ENCODE measurements at regions not wholly inside any gene's neighbourhood (a gene's known extent, or its start where the extent isn't known, plus 50 kb on each side); places are given as distances from the start of the nearest gene placed in this dataset.

GRCh38 chr13:99911965-99912566 lies 59.5 kb downstream of the ZIC5 start:
- H3K4me3 ChIP-seq (ENCODE audit: low read depth, low read length), result no peak overlapping the region

GRCh38 chr13:99911069-99911964 lies 60.2 kb downstream of the ZIC5 start:
- no peaks in the 10 kb centered on the region for H3K36me3 ChIP-seq (ENCODE audit: control insufficient read depth, insufficient read depth, low read length)

More at GRCh38 chr13:99911965-99912566, 59.5 kb downstream of the ZIC5 start:
- Histone ChIP-seq H3K4me1 (ENCODE audit: control insufficient read depth, insufficient read depth, low read length) (peaks cover 17% of the 10 kb centered on the region), H3K9ac (ENCODE audit: low read depth, low read length) (no peak overlapping the region), H3K27ac (ENCODE audit: low read depth, low read length) (peak overlapping the region; percentile 18), H3K36me3 (ENCODE audit: control insufficient read depth, insufficient read depth, low read length) (no peaks in the 10 kb centered on the region), H3K27me3 (ENCODE audit: control insufficient read depth, insufficient read depth, low read length) (no peaks in the 10 kb centered on the region), H3K9me3 (ENCODE audit: control insufficient read depth, insufficient read depth, low read length) (no peaks in the 10 kb centered on the region)

GRCh38 chr13:99909836-99910619 lies 61.5 kb downstream of the ZIC5 start:
- H3K9me3 ChIP-seq (ENCODE audit: control insufficient read depth, insufficient read depth, low read length), result no peaks in the 10 kb centered on the region
- peaks cover 21% of the 10 kb centered on the region for H3K4me1 ChIP-seq (ENCODE audit: control insufficient read depth, insufficient read depth, low read length)
- H3K27me3 ChIP-seq (ENCODE audit: control insufficient read depth, insufficient read depth, low read length), result no peaks in the 10 kb centered on the region
- no peak overlapping the region for H3K4me3 ChIP-seq (ENCODE audit: low read depth, low read length)
- no peak overlapping the region for H3K9ac ChIP-seq (ENCODE audit: low read depth, low read length)
- H3K36me3 ChIP-seq (ENCODE audit: control insufficient read depth, insufficient read depth, low read length), result no peaks in the 10 kb centered on the region
- no peak overlapping the region for H3K27ac ChIP-seq (ENCODE audit: low read depth, low read length)

More at GRCh38 chr13:99911069-99911964, 60.2 kb downstream of the ZIC5 start:
- Histone ChIP-seq H3K4me1 (ENCODE audit: control insufficient read depth, insufficient read depth, low read length) (peaks cover 17% of the 10 kb centered on the region), H3K9me3 (ENCODE audit: control insufficient read depth, insufficient read depth, low read length) (no peaks in the 10 kb centered on the region), H3K27me3 (ENCODE audit: control insufficient read depth, insufficient read depth, low read length) (no peaks in the 10 kb centered on the region), H3K4me3 (ENCODE audit: low read depth, low read length) (no peak overlapping the region), H3K9ac (ENCODE audit: low read depth, low read length) (no peak overlapping the region), H3K27ac (ENCODE audit: low read depth, low read length) (peak overlapping the region; percentile 18)

GRCh38 chr13:99909097-99909835 lies 62.3 kb downstream of the ZIC5 start:
- Histone ChIP-seq H3K4me1 (ENCODE audit: control insufficient read depth, insufficient read depth, low read length) (peaks cover 24% of the 10 kb centered on the region), H3K27me3 (ENCODE audit: control insufficient read depth, insufficient read depth, low read length) (no peaks in the 10 kb centered on the region), H3K27ac (ENCODE audit: low read depth, low read length) (no peak overlapping the region), H3K9ac (ENCODE audit: low read depth, low read length) (no peak overlapping the region), H3K4me3 (ENCODE audit: low read depth, low read length) (no peak overlapping the region), H3K9me3 (ENCODE audit: control insufficient read depth, insufficient read depth, low read length) (no peaks in the 10 kb centered on the region), H3K36me3 (ENCODE audit: control insufficient read depth, insufficient read depth, low read length) (no peaks in the 10 kb centered on the region)

- H3K27ac ChIP-seq (ENCODE audit: low read depth, low read length), result peak overlapping the region; percentile 15
- no peak overlapping the region for H3K4me3 ChIP-seq (ENCODE audit: low read depth, low read length)
- no peaks in the 10 kb centered on the region for H3K36me3 ChIP-seq (ENCODE audit: control insufficient read depth, insufficient read depth, low read length)
- H3K27me3 ChIP-seq (ENCODE audit: control insufficient read depth, insufficient read depth, low read length), result no peaks in the 10 kb centered on the region
- no peaks in the 10 kb centered on the region for H3K9me3 ChIP-seq (ENCODE audit: control insufficient read depth, insufficient read depth, low read length)
- H3K9ac ChIP-seq (ENCODE audit: low read depth, low read length), result no peak overlapping the region
- peaks cover 21% of the 10 kb centered on the region for H3K4me1 ChIP-seq (ENCODE audit: control insufficient read depth, insufficient read depth, low read length)
Measured at GRCh38 chr13:99908140-99908803, 63.3 kb downstream of the ZIC5 start.

- H3K4me1 ChIP-seq (ENCODE audit: control insufficient read depth, insufficient read depth, low read length), result peaks cover 22% of the 10 kb centered on the region
- H3K27ac ChIP-seq (ENCODE audit: low read depth, low read length), result no peak overlapping the region
- H3K36me3 ChIP-seq (ENCODE audit: control insufficient read depth, insufficient read depth, low read length), result no peaks in the 10 kb centered on the region
- H3K27me3 ChIP-seq (ENCODE audit: control insufficient read depth, insufficient read depth, low read length), result no peaks in the 10 kb centered on the region
- no peak overlapping the region for H3K4me3 ChIP-seq (ENCODE audit: low read depth, low read length)
- no peaks in the 10 kb centered on the region for H3K9me3 ChIP-seq (ENCODE audit: control insufficient read depth, insufficient read depth, low read length)
- no peak overlapping the region for H3K9ac ChIP-seq (ENCODE audit: low read depth, low read length)
Measured at GRCh38 chr13:99907627-99908026, 63.9 kb downstream of the ZIC5 start.

- H3K27ac ChIP-seq (ENCODE audit: low read depth, low read length), result no peak overlapping the region
- H3K4me3 ChIP-seq (ENCODE audit: low read depth, low read length), result no peak overlapping the region
- no peaks in the 10 kb centered on the region for H3K27me3 ChIP-seq (ENCODE audit: control insufficient read depth, insufficient read depth, low read length)
- no peaks in the 10 kb centered on the region for H3K36me3 ChIP-seq (ENCODE audit: control insufficient read depth, insufficient read depth, low read length)
- no peaks in the 10 kb centered on the region for H3K9me3 ChIP-seq (ENCODE audit: control insufficient read depth, insufficient read depth, low read length)
- H3K9ac ChIP-seq (ENCODE audit: low read depth, low read length), result no peak overlapping the region
- H3K4me1 ChIP-seq (ENCODE audit: control insufficient read depth, insufficient read depth, low read length), result peaks cover 22% of the 10 kb centered on the region
Measured at GRCh38 chr13:99907038-99907437, 64.5 kb downstream of the ZIC5 start.

GRCh38 chr13:99905814-99906213 lies 65.8 kb downstream of the ZIC5 start:
- Histone ChIP-seq H3K27ac (ENCODE audit: low read depth, low read length) (no peak overlapping the region), H3K9me3 (ENCODE audit: control insufficient read depth, insufficient read depth, low read length) (no peaks in the 10 kb centered on the region), H3K4me3 (ENCODE audit: low read depth, low read length) (no peak overlapping the region), H3K4me1 (ENCODE audit: control insufficient read depth, insufficient read depth, low read length) (peaks cover 18% of the 10 kb centered on the region), H3K36me3 (ENCODE audit: control insufficient read depth, insufficient read depth, low read length) (no peaks in the 10 kb centered on the region), H3K9ac (ENCODE audit: low read depth, low read length) (no peak overlapping the region), H3K27me3 (ENCODE audit: control insufficient read depth, insufficient read depth, low read length) (no peaks in the 10 kb centered on the region)

GRCh38 chr13:99905224-99905623 lies 66.3 kb downstream of the ZIC5 start:
- Histone ChIP-seq H3K4me3 (ENCODE audit: low read depth, low read length) (no peak overlapping the region), H3K4me1 (ENCODE audit: control insufficient read depth, insufficient read depth, low read length) (peaks cover 18% of the 10 kb centered on the region), H3K9me3 (ENCODE audit: control insufficient read depth, insufficient read depth, low read length) (no peaks in the 10 kb centered on the region), H3K27ac (ENCODE audit: low read depth, low read length) (no peak overlapping the region), H3K27me3 (ENCODE audit: control insufficient read depth, insufficient read depth, low read length) (no peaks in the 10 kb centered on the region), H3K9ac (ENCODE audit: low read depth, low read length) (no peak overlapping the region), H3K36me3 (ENCODE audit: control insufficient read depth, insufficient read depth, low read length) (no peaks in the 10 kb centered on the region)

- Histone ChIP-seq H3K27me3 (ENCODE audit: control insufficient read depth, insufficient read depth, low read length) (peaks cover 7% of the 10 kb centered on the region; the same call in 1 of the 2 replicates), H3K9me3 (ENCODE audit: control insufficient read depth, insufficient read depth, low read length) (no peaks in the 10 kb centered on the region), H3K4me1 (ENCODE audit: control insufficient read depth, insufficient read depth, low read length) (peaks cover 21% of the 10 kb centered on the region), H3K27ac (ENCODE audit: low read depth, low read length) (no peak overlapping the region), H3K4me3 (ENCODE audit: low read depth, low read length) (no peak overlapping the region), H3K9ac (ENCODE audit: low read depth, low read length) (no peak overlapping the region), H3K36me3 (ENCODE audit: control insufficient read depth, insufficient read depth, low read length) (no peaks in the 10 kb centered on the region)
Measured at GRCh38 chr13:99903140-99903539, 68.4 kb downstream of the ZIC5 start.
